Suprapubic skin (tissue), 4 donors: ENCODE measurements at regions not wholly inside any gene's neighbourhood (a gene's known extent, or its start where the extent isn't known, plus 50 kb on each side); places are given as distances from the start of the nearest gene placed in this dataset.

Experiments
- EP300 ChIP-seq: sonication (generic); formaldehyde crosslinking; IDR thresholded peaks from one replicate; pipeline ENCODE4 v1.6.1; 2017; ENCODE audit warnings: antibody characterized with exemption
- POLR2A ChIP-seq, 2 donors: fragments of 450-650 bp; IDR thresholded peaks; one replicate each; pipeline ENCODE4 v1.6.1; 2017; ENCODE audit warnings: antibody characterized with exemption in 2 of 2, mild to moderate bottlenecking in 2 of 2, moderate library complexity in 2 of 2
- POLR2AphosphoS5 ChIP-seq, 3 donors: sonication (generic); formaldehyde crosslinking; IDR thresholded peaks; one replicate each; pipeline ENCODE4 v1.6.1; 2017; ENCODE audit warnings: antibody characterized with exemption in 3 of 3
- TF ChIP-seq, protein P1 (sequence below), 2 donors: fragments of 200-600 bp in 1 of 2; fragments of 450-650 bp in 1 of 2; sonication (generic) in 1 of 2; IDR thresholded peaks; one replicate each; pipeline ENCODE4 v1.5.1; 2016 to 2019; ENCODE audit warnings: antibody characterized with exemption in 2 of 2, mild to moderate bottlenecking in 1 of 2, moderate library complexity in 1 of 2

DNA sequence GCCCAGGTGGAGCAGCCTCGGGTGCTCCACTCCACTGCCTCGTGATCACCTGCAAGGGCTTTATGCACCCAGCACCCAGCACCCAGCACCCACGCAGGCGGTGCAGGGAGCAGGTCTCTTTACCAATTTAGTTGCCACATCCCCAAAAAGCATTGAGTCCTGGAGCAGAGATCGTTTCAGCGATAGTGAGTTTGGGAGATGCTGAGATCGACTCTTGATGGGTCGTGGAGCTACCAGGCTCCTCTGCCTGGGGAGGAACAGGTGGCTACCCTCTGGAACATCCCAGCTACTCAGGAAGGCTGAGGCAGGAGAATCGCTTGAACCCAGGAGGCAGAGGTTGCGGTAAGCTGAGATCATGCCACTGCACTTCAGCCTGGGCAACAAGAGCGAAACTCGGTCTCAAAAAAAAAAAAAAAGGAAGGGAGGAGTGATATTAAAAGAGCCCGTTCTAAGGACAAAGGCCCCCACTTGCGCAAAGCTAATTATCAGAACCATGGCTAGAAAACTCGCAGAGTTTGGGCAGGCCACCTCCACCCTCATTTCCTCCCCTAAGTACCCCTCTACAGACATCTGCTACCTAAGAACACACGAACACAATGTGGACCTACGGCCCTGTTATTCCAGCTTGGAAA lies 106.5 kb upstream of the SLC45A1 start:
- TF ChIP-seq, protein P1, sequence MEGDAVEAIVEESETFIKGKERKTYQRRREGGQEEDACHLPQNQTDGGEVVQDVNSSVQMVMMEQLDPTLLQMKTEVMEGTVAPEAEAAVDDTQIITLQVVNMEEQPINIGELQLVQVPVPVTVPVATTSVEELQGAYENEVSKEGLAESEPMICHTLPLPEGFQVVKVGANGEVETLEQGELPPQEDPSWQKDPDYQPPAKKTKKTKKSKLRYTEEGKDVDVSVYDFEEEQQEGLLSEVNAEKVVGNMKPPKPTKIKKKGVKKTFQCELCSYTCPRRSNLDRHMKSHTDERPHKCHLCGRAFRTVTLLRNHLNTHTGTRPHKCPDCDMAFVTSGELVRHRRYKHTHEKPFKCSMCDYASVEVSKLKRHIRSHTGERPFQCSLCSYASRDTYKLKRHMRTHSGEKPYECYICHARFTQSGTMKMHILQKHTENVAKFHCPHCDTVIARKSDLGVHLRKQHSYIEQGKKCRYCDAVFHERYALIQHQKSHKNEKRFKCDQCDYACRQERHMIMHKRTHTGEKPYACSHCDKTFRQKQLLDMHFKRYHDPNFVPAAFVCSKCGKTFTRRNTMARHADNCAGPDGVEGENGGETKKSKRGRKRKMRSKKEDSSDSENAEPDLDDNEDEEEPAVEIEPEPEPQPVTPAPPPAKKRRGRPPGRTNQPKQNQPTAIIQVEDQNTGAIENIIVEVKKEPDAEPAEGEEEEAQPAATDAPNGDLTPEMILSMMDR (IDR thresholded peaks at IDR 0.05): no peak
- TF ChIP-seq POLR2A (IDR thresholded peaks at IDR 0.05) (no peak), POLR2AphosphoS5 (IDR thresholded peaks at IDR 0.05) (no peak), EP300 (no peak)
